ENCODE measurements at regions not wholly inside any gene's neighbourhood (a gene's known extent, or its start where the extent isn't known, plus 50 kb on each side); places are given as distances from the start of the nearest gene placed in this dataset.
A peak's percentile ranks its signal among the peaks of the same experiment; 100 is the strongest.

DNA sequence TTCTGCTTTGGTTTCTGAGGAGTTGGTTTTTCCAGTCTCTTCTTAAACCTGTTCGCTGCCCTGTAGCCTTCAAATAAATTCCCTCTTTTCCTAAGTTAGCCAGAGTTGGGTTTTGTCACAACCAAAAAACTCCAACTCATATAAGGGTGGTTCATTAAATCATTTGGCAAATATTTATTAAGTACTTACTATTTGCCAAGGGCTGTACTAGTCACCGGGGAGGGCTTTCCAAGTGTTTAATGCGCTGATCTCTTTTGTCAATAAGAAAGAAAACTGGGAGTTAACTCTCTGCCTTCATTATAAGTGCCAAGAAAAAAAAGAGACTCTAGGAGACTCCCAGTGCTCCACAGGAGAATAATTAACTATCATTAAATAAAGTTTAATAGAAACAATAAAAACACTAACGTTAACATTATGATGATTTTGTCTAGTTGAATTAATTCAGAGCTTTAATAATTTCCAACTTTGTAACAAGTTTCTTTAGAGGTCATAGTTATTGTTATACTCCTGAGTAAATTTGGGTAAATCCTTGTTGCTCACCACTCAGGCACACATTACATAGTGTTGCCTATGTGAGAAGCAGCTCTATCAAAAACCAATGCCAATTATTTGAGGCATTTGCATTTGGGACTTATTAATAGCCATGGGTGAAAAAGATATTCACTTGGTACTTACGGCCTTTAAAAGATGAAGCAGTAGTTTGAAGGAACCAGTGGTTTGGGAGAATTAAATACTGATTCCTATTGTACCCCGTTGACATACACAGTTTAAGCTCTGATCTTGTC lies 122.5 kb upstream of the TEX13D start:
- TF ChIP-seq EP300 (IDR thresholded peaks at IDR 0.05) = no peak
- TF ChIP-seq, protein P1, sequence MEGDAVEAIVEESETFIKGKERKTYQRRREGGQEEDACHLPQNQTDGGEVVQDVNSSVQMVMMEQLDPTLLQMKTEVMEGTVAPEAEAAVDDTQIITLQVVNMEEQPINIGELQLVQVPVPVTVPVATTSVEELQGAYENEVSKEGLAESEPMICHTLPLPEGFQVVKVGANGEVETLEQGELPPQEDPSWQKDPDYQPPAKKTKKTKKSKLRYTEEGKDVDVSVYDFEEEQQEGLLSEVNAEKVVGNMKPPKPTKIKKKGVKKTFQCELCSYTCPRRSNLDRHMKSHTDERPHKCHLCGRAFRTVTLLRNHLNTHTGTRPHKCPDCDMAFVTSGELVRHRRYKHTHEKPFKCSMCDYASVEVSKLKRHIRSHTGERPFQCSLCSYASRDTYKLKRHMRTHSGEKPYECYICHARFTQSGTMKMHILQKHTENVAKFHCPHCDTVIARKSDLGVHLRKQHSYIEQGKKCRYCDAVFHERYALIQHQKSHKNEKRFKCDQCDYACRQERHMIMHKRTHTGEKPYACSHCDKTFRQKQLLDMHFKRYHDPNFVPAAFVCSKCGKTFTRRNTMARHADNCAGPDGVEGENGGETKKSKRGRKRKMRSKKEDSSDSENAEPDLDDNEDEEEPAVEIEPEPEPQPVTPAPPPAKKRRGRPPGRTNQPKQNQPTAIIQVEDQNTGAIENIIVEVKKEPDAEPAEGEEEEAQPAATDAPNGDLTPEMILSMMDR (IDR thresholded peaks at IDR 0.05) = no peak
- no peak for TF ChIP-seq POLR2A (IDR thresholded peaks at IDR 0.05)
- Histone ChIP-seq H3K27me3 (no peaks in the 10 kb centered on the region), H3K4me1 (no peaks in the 10 kb centered on the region), H3K9me3 (no peaks in the 10 kb centered on the region), H3K4me3 (no peak overlapping the region), H3K27ac (no peak overlapping the region), H3K36me3 (no peaks in the 10 kb centered on the region)
- no peak for DNase-seq (ENCODE audit: low spot score in 2 of 2)
- 58 to 59% methylated on average over 6 of the region's 6 CpGs for WGBS, 2 donors

DNA sequence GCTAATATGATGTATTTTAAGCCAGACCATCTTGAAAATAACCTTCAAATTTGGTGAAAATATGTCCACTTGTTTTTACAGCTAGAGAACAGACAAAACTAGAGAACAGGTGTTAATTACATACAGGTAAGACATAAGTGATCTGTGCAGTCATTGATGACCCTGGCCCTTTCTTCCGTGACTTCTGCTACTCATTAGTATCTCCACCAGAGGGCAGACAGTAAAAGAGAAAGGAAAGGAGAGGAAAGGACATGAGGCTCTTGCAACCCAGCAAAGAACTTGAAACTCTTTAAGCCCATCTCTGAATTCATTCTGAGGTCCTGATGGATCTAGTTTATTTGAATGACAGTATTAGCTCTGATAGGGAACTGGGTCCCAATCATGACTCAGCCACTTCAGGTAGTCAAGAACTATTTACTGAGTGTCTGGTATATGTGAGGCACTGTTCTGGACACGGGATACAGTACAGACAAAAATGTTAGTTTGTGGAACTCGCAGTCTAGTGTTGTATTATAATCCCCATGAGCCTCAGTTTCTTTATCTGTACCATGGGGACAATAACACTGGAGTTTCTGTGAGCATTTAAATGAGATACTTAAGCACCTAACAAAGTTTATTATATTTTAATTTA lies 121.0 kb upstream of the TEX13D start:
- DNase-seq (ENCODE audit: low spot score in 2 of 2) = no peak
- no peak for TF ChIP-seq POLR2A (IDR thresholded peaks at IDR 0.05)
- TF ChIP-seq, protein P1 (IDR thresholded peaks at IDR 0.05) = peak in 4 of 5 experiments; percentile 27 to 52 (median 42)
- H3K9me3 ChIP-seq = no peaks in the 10 kb centered on the region
- H3K4me3 ChIP-seq = no peak overlapping the region
- WGBS, 2 donors = 57 to 73% methylated on average over 3 of the region's 3 CpGs
- no peaks in the 10 kb centered on the region for H3K36me3 ChIP-seq
- H3K27me3 ChIP-seq = no peaks in the 10 kb centered on the region
- H3K27ac ChIP-seq = no peak overlapping the region
- H3K4me1 ChIP-seq = no peaks in the 10 kb centered on the region

DNA sequence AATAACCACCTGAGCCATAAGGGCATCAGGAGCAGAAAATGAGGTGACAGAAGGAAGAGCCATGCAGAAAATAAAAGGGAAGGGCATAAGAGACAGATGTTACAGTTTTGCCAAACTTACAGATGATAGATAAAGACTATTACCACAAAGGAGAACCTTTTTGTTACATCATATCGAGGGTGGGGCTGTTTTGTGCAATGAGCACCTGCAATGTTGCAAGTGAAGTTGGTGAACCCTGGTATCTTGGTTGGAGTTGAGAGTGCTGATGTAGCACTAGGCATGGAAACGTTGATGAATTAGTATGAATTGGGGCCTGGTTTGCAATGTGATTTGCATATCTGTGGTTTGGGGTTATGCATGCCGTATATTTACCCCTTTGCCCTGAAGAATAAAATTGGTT lies 119.8 kb upstream of the TEX13D start:
- Histone ChIP-seq H3K9me3 (no peaks in the 10 kb centered on the region), H3K36me3 (no peaks in the 10 kb centered on the region), H3K4me1 (peaks cover 0 to 10% (median 4%) of the 10 kb centered on the region in 4 donors), H3K27me3 (no peaks in the 10 kb centered on the region), H3K4me3 (no peak overlapping the region), H3K27ac (no peak overlapping the region)
- no peak for DNase-seq (ENCODE audit: low spot score in 2 of 2)
- TF ChIP-seq POLR2A (IDR thresholded peaks at IDR 0.05) (no peak), EP300 (IDR thresholded peaks at IDR 0.05) (no peak)
- TF ChIP-seq, protein P1 (IDR thresholded peaks at IDR 0.05) = no peak
- 42 to 58% methylated on average over 3 of the region's 3 CpGs for WGBS, 2 donors

DNA sequence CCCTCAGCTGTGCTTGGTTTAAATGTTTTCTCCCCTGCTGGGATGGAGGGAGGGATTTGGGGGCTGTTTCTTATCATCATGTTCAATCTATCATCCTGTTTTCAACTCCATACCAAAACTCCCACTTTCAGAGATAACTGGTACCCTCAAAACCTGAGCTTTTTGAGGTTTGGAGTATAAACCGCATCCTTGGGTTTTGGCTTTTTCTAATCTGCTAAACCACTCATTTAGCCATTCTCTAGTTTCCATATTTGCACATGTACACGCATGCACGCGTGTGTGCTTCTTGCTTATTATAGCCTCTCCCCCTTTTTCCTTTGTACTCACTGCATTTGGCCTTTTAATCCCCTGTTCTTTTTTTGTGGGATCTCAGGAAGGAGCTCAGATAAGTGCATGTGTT lies 116.7 kb upstream of the TEX13D start:
- no peak overlapping the region for H3K27ac ChIP-seq
- no peaks in the 10 kb centered on the region for H3K27me3 ChIP-seq
- 83 to 98% methylated on average over 4 of the region's 4 CpGs for WGBS, 2 donors

More for the DNA sequence above, 116.7 kb upstream of the TEX13D start:
- Histone ChIP-seq H3K36me3 (no peaks in the 10 kb centered on the region), H3K4me1 (peaks cover 0 to 16% (median 11%) of the 10 kb centered on the region in 4 donors), H3K9me3 (no peaks in the 10 kb centered on the region), H3K4me3 (no peak overlapping the region)
- no peak for DNase-seq (ENCODE audit: low spot score in 2 of 2)
- TF ChIP-seq POLR2A (IDR thresholded peaks at IDR 0.05) (no peak), EP300 (IDR thresholded peaks at IDR 0.05) (no peak)
- TF ChIP-seq, protein P1 (IDR thresholded peaks at IDR 0.05) = no peak

All from tibial nerve (tissue), 4 donors.